SK-N-SH (cell line): ENCODE measurements at regions not wholly inside any gene's neighbourhood (a gene's known extent, or its start where the extent isn't known, plus 50 kb on each side); places are given as distances from the start of the nearest gene placed in this dataset.
A peak's percentile ranks its signal among the peaks of the same experiment; 100 is the strongest.

Experiments used
- CTCF ChIA-PET: fragments of 300-600, 350-600 bp; formaldehyde crosslinking; extraction: SDS; loops from one replicate; lab custom pipeline; 2021; lab: Yijun Ruan, JAX
- POLR2A ChIA-PET: fragments of 350-600 bp; sonication (Branson Sonifier 250); formaldehyde crosslinking; extraction: SDS; loops from one replicate; lab custom pipeline; 2020; ENCODE audit warnings: antibody characterized with exemption, inconsistent platforms; lab: Yijun Ruan, JAX
- DNase-seq: peaks from one replicate; pipeline ENCODE4 v3.0.0; 2012
- H2AFZ ChIP-seq: fragments of 200-600 bp; sonication (generic); 2 replicates; pipeline ENCODE4 v1.8.1; 2016; ENCODE audit warnings: antibody characterized with exemption, mild to moderate bottlenecking, low read depth
- H3F3A ChIP-seq: fragments of 200-600 bp; sonication (generic); replicated peaks from 2 replicates; pipeline ENCODE3; 2016; ENCODE audit warnings: antibody characterized with exemption, mild to moderate bottlenecking; ENCODE audit not compliant: insufficient read depth
- H3K27ac ChIP-seq, 2 experiments: fragments of 200-500 bp in 1 of 2; fragments of 200-600 bp in 1 of 2; sonication (Bioruptor generic) in 1 of 2; sonication (generic), shearing (Covaris generic) in 1 of 2; 2 replicates each; pipeline versions ENCODE4 v1.5.1 to v1.6.1; 2014 to 2016; ENCODE audit warnings: low read depth in 2 of 2, inconsistent platforms in 1 of 2, low read length in 1 of 2, mild to moderate bottlenecking in 1 of 2, mixed read lengths in 1 of 2
- H3K27me3 ChIP-seq: fragments of 200-600 bp; sonication (generic), shearing (Covaris generic); 2 replicates; pipeline ENCODE4 v1.6.1; 2016; ENCODE audit warnings: mixed run types; ENCODE audit not compliant: insufficient read depth
- H3K36me3 ChIP-seq, 2 experiments: fragments of 200-500 bp in 1 of 2; fragments of 200-600 bp in 1 of 2; sonication (Bioruptor generic) in 1 of 2; sonication (generic) in 1 of 2; replicated peaks in 1 of 2; 2 replicates each; pipeline versions ENCODE3 to v1.5.1; 2014 to 2016; ENCODE audit warnings: low read length in 1 of 2, mild to moderate bottlenecking in 1 of 2; ENCODE audit not compliant: insufficient read depth in 2 of 2, control insufficient read depth in 1 of 2
- H3K4me1 ChIP-seq, 2 experiments: fragments of 200-500 bp in 1 of 2; fragments of 200-600 bp in 1 of 2; sonication (Bioruptor generic) in 1 of 2; sonication (generic), shearing (Covaris generic) in 1 of 2; 2 replicates each; pipeline versions ENCODE4 v1.5.1 to v1.6.1; 2014 to 2016; ENCODE audit warnings: low read depth in 1 of 2, low read length in 1 of 2, mixed run types in 1 of 2; ENCODE audit not compliant: insufficient read depth in 2 of 2, control insufficient read depth in 1 of 2
- H3K4me2 ChIP-seq: fragments of 200-600 bp; sonication (generic), shearing (Covaris generic); 2 replicates; pipeline ENCODE4 v1.6.1; 2017; ENCODE audit warnings: mixed run types
- H3K4me3 ChIP-seq, 2 experiments: fragments of 200-500 bp in 1 of 2; fragments of 200-600 bp in 1 of 2; sonication (Bioruptor generic) in 1 of 2; sonication (generic), shearing (Covaris generic) in 1 of 2; 2 replicates each; pipeline versions ENCODE4 v1.5.1 to v1.8.1; 2014 to 2016; ENCODE audit warnings: low read depth in 2 of 2, inconsistent platforms in 1 of 2, low read length in 1 of 2, mild to moderate bottlenecking in 1 of 2, mixed read lengths in 1 of 2, moderate library complexity in 1 of 2
- H3K79me2 ChIP-seq: fragments of 200-600 bp; sonication (generic); 2 replicates; pipeline ENCODE4 v1.8.1; 2017; ENCODE audit warnings: mild to moderate bottlenecking; ENCODE audit not compliant: insufficient read depth
- H3K9ac ChIP-seq: fragments of 200-600 bp; sonication (generic); 2 replicates; pipeline ENCODE4 v1.6.1; 2017; ENCODE audit warnings: mixed run types
- H3K9me2 ChIP-seq: fragments of 200-600 bp; sonication (generic); 2 replicates; pipeline ENCODE4 v1.6.1; 2017; ENCODE audit warnings: mixed run types
- H3K9me3 ChIP-seq: fragments of 200-600 bp; sonication (generic); 2 replicates; pipeline ENCODE4 v1.6.1; 2017; ENCODE audit warnings: mixed run types, mild to moderate bottlenecking, moderate library complexity
- H4K20me1 ChIP-seq: fragments of 200-600 bp; sonication (generic); 2 replicates; pipeline ENCODE4 v1.6.1; 2017; ENCODE audit warnings: mild to moderate bottlenecking, mixed run types; ENCODE audit not compliant: insufficient read depth
- ELF1 ChIP-seq: IDR thresholded peaks from 2 replicates; pipeline ENCODE4 v1.4.0; 2012
- FOSL2 ChIP-seq: IDR thresholded peaks from 2 replicates; pipeline ENCODE4 v1.4.0; 2012; ENCODE audit warnings: low read depth, mild to moderate bottlenecking, moderate library complexity, borderline replicate concordance
- FOXJ3 ChIP-seq: sonication (generic); formaldehyde crosslinking; IDR thresholded peaks from 2 replicates; pipeline ENCODE4 v1.5.1; 2020; ENCODE audit warnings: mild to moderate bottlenecking, missing genetic modification reagents
- GATA2 ChIP-seq: sonication (generic); formaldehyde crosslinking; IDR thresholded peaks from 2 replicates; pipeline ENCODE4 v1.5.0; 2020; ENCODE audit warnings: mild to moderate bottlenecking, missing genetic modification reagents
- JUND ChIP-seq: IDR thresholded peaks from 2 replicates; pipeline ENCODE4 v1.4.0; 2012
- MEF2A ChIP-seq: IDR thresholded peaks from 2 replicates; pipeline ENCODE4 v1.4.0; 2012; ENCODE audit warnings: low read depth, borderline replicate concordance
- NFIC ChIP-seq: IDR thresholded peaks from 2 replicates; pipeline ENCODE4 v1.4.0; 2012; ENCODE audit warnings: borderline replicate concordance
- POLR2AphosphoS5 ChIP-seq: IDR thresholded peaks from 2 replicates; pipeline ENCODE4 v1.6.1; 2012; ENCODE audit warnings: low read depth, low read length
- RCOR1 ChIP-seq: fragments of 150-350 bp; IDR thresholded peaks from 2 replicates; pipeline ENCODE4 v1.6.1; 2017; ENCODE audit warnings: antibody characterized with exemption, low read length
- RXRA ChIP-seq: IDR thresholded peaks from 2 replicates; pipeline ENCODE4 v1.4.0; 2012; ENCODE audit warnings: low read depth, mild to moderate bottlenecking, borderline replicate concordance
- SIN3A ChIP-seq: IDR thresholded peaks from 2 replicates; pipeline ENCODE4 v1.6.1; 2012; ENCODE audit warnings: low read depth, mild to moderate bottlenecking, low read length, moderate library complexity, borderline replicate concordance
- TAF1 ChIP-seq: IDR thresholded peaks from 2 replicates; pipeline ENCODE4 v1.6.1; 2012; ENCODE audit warnings: low read depth, mild to moderate bottlenecking, low read length, moderate library complexity, borderline replicate concordance
- TCF12 ChIP-seq: IDR thresholded peaks from 2 replicates; pipeline ENCODE4 v1.4.0; 2012
- TEAD4 ChIP-seq: IDR thresholded peaks from 2 replicates; pipeline ENCODE4 v1.4.0; 2012; ENCODE audit warnings: mild to moderate bottlenecking, borderline replicate concordance; ENCODE audit not compliant: insufficient read depth
- USF2 ChIP-seq: fragments of 150-350 bp; IDR thresholded peaks from 2 replicates; pipeline ENCODE4 v1.6.1; 2017; ENCODE audit warnings: antibody characterized with exemption, low read length, low read depth, borderline replicate concordance
- WGBS: methylation state at CpG from one replicate; pipeline ENCODE4 v1.1.6; 2017; ENCODE audit warnings: low lambda C conversion rate; 5-methylcytosine and 5-hydroxymethylcytosine counted together
- TF ChIP-seq, protein P1 (sequence below): IDR thresholded peaks from 2 replicates; pipeline ENCODE4; 2012

- H3K27ac ChIP-seq = no peak overlapping the region
- no peak overlapping the region for H3K4me2 ChIP-seq
- H2AFZ ChIP-seq = no peak overlapping the region
- H3K36me3 ChIP-seq = no peaks in the 10 kb centered on the region
- DNase-seq = no peak
- no peaks in the 10 kb centered on the region for H3F3A ChIP-seq
- 10% methylated on average over 2 of the region's 2 CpGs for WGBS
- TF ChIP-seq TCF12 = peak; percentile 16; the same call in 1 of the 2 replicates
- TF ChIP-seq, protein P1, sequence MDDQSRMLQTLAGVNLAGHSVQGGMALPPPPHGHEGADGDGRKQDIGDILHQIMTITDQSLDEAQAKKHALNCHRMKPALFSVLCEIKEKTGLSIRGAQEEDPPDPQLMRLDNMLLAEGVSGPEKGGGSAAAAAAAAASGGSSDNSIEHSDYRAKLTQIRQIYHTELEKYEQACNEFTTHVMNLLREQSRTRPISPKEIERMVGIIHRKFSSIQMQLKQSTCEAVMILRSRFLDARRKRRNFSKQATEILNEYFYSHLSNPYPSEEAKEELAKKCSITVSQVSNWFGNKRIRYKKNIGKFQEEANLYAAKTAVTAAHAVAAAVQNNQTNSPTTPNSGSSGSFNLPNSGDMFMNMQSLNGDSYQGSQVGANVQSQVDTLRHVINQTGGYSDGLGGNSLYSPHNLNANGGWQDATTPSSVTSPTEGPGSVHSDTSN = peak; percentile 44
- TF ChIP-seq FOSL2 = 0 out of 2 replicates have a peak, but pooled peaks have one; percentile 26
- TF ChIP-seq SIN3A = no peak
- TF ChIP-seq JUND = 0 out of 2 replicates have a peak, but pooled peaks have one; percentile 27
- TF ChIP-seq MEF2A = no peak
- H3K27me3 ChIP-seq = no peaks in the 10 kb centered on the region; the same call in 1 of the 2 replicates
- H3K9ac ChIP-seq = no peak overlapping the region
- CTCF ChIA-PET = no interaction called here
- no peaks in the 10 kb centered on the region for H3K79me2 ChIP-seq
- H3K9me2 ChIP-seq = no peaks in the 10 kb centered on the region
- POLR2A ChIA-PET = no interaction called here
- H3K9me3 ChIP-seq = no peaks in the 10 kb centered on the region
- no peaks in the 10 kb centered on the region for H4K20me1 ChIP-seq
- no peaks in the 10 kb centered on the region for H3K4me1 ChIP-seq
- H3K4me3 ChIP-seq = no peak overlapping the region
These were observed 437.5 kb upstream of the FGF16 start for GRCh38 chrX:77009691-77010090.

DNA sequence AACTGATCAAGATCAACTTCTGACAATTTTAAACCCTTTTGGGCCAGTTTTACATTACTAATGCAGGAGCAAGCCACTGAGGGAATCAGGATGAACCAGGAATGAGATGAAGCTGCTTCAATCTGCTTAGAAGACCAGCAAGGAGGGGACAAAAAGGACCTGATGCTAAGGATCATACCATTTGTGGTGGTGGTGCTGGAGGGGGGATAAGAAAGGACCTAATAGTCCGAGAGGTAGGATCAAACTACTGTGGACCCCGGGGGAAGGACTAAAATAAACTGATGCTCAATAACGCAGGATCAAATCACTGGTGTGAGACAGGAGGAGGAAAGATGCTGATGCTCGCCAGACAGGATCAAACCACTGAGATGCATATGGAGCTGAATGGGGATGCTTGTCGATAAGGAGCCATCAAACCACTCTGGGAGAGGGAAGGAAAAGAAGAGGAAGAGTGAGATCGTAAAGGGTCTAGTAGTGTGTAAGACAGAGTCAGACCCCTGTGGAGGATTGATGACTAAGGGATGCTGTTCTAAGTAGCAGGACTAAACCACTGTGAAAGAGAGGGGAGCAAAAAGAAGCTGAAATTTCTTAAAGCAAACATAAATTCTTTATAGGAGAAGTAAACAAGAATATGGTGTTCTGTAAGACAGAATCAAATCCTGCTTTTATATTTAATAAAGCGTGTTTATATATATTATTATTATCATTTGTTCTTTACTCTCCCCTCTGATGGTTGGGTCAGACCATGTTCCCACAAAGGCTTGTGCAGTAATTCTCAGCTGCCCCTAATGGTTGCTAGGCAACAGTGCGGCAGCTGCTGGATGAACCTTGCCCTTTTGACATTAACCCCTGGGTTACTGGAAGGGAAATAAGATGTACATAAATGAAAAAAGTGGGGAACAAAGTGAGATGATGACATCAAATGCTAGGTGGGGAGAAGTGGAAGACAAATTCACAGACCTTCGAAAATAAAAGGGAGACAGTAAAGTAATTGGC, 432.5 kb upstream of the FGF16 start:
- no peaks in the 10 kb centered on the region for H3K36me3 ChIP-seq
- whole genome bisulfite sequencing = 5% methylated on average over 9 of the region's 9 CpGs
- no peaks in the 10 kb centered on the region for H3K4me1 ChIP-seq
- no peak overlapping the region for H3K4me3 ChIP-seq
- CTCF ChIA-PET = no interaction called here
- H3K4me2 ChIP-seq = no peak overlapping the region
- peak; percentile 11 for DNase-seq
- POLR2A ChIA-PET = no interaction called here
- H3F3A ChIP-seq = no peaks in the 10 kb centered on the region
- H3K9me3 ChIP-seq = no peaks in the 10 kb centered on the region
- no peak for TF ChIP-seq RCOR1
- TF ChIP-seq TCF12 = no peak
- TF ChIP-seq TEAD4 = no peak
- H3K9me2 ChIP-seq = no peaks in the 10 kb centered on the region
- H3K27ac ChIP-seq = no peak overlapping the region
- H4K20me1 ChIP-seq = no peaks in the 10 kb centered on the region
- no peaks in the 10 kb centered on the region for H3K79me2 ChIP-seq
- H3K9ac ChIP-seq = no peak overlapping the region
- H3K27me3 ChIP-seq = no peaks in the 10 kb centered on the region; the same call in 1 of the 2 replicates
- H2AFZ ChIP-seq = no peak overlapping the region

GRCh38 chrX:77017093-77017492, 430.1 kb upstream of the FGF16 start:
- CTCF ChIA-PET = no interaction called here
- 66% methylated on average over 3 of the region's 3 CpGs for WGBS
- no peaks in the 10 kb centered on the region for H3K9me2 ChIP-seq
- H3F3A ChIP-seq = no peaks in the 10 kb centered on the region
- H3K9ac ChIP-seq = no peak overlapping the region
- H3K79me2 ChIP-seq = no peaks in the 10 kb centered on the region
- H3K4me1 ChIP-seq = no peaks in the 10 kb centered on the region
- no peak overlapping the region for H2AFZ ChIP-seq
- no peak for TF ChIP-seq ELF1
- no peak for TF ChIP-seq RXRA
- no peak for TF ChIP-seq POLR2AphosphoS5
- no peak for TF ChIP-seq FOXJ3 (CRISPR knock-in tag)
- no peak for TF ChIP-seq TEAD4
- TF ChIP-seq GATA2 (CRISPR knock-in tag) = no peak
- TF ChIP-seq USF2 = no peak
- TF ChIP-seq NFIC = no peak
- TF ChIP-seq JUND = no peak
- TF ChIP-seq TAF1 = no peak
- TF ChIP-seq, all 33 proteins: peak for 0
- Histone ChIP-seq H3K27me3 (no peaks in the 10 kb centered on the region; the same call in 1 of the 2 replicates), H3K4me3 (no peak overlapping the region), H3K36me3 (no peaks in the 10 kb centered on the region), H4K20me1 (no peaks in the 10 kb centered on the region), H3K27ac (no peak overlapping the region), H3K4me2 (no peak overlapping the region), H3K9me3 (no peaks in the 10 kb centered on the region)
- no peak for DNase-seq
- POLR2A ChIA-PET = no interaction called here
